ENCODE measurements at regions not wholly inside any gene's neighbourhood (a gene's known extent, or its start where the extent isn't known, plus 50 kb on each side); places are given as distances from the start of the nearest gene placed in this dataset.

DNA sequence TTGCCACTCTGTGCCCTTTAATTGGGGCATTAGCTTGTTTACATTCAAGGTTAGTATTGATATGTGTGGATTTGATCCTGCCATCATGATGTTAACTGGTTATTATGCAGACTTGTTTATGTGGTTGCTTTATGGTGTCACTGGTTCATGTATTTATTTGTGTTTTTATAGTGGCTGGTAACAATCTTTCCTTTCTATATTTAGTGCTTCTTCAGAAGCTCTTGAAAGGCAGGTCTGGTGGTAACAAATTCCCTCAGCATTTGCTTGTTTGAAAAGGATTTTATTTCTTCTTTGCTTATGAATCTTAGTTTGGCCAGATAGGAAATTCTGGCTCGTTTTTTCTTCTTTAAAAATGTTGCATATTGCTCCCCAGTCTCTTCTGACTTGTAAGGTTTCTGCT, 215.4 kb downstream of the ZC3H11B start:
- no peaks in the 10 kb centered on the region for H4K20me1 ChIP-seq (ENCODE audit: insufficient read depth, low read length)
- H3K79me2 ChIP-seq (ENCODE audit: insufficient read depth, low read length): no peaks in the 10 kb centered on the region
- no peak overlapping the region for H3K27ac ChIP-seq (ENCODE audit: low read length)
- no peak for DNase-seq
- no peak overlapping the region for H3K4me2 ChIP-seq (ENCODE audit: insufficient read depth, low read length)
- no peak for ATAC-seq (ENCODE audit: insufficient read depth, low read depth)
- H3K9ac ChIP-seq (ENCODE audit: low read depth, low read length): no peak overlapping the region
- no peaks in the 10 kb centered on the region for H3K9me3 ChIP-seq (ENCODE audit: insufficient read depth, low read length, severe bottlenecking)
- H3K4me3 ChIP-seq (ENCODE audit: low read depth in 1 of 2, low read length in 2 of 2): no peak overlapping the region
- TF ChIP-seq, protein P1, sequence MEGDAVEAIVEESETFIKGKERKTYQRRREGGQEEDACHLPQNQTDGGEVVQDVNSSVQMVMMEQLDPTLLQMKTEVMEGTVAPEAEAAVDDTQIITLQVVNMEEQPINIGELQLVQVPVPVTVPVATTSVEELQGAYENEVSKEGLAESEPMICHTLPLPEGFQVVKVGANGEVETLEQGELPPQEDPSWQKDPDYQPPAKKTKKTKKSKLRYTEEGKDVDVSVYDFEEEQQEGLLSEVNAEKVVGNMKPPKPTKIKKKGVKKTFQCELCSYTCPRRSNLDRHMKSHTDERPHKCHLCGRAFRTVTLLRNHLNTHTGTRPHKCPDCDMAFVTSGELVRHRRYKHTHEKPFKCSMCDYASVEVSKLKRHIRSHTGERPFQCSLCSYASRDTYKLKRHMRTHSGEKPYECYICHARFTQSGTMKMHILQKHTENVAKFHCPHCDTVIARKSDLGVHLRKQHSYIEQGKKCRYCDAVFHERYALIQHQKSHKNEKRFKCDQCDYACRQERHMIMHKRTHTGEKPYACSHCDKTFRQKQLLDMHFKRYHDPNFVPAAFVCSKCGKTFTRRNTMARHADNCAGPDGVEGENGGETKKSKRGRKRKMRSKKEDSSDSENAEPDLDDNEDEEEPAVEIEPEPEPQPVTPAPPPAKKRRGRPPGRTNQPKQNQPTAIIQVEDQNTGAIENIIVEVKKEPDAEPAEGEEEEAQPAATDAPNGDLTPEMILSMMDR (IDR thresholded peaks at IDR 0.05; ENCODE audit: borderline replicate concordance, extremely low read depth, low read length, poor library complexity, severe bottlenecking): no peak
- TF ChIP-seq EZH2 (IDR thresholded peaks at IDR 0.05; ENCODE audit: borderline replicate concordance, low read depth, low read length, severe bottlenecking): no peak
- no peak overlapping the region for H2AFZ ChIP-seq (ENCODE audit: low read depth, low read length)
- no peaks in the 10 kb centered on the region for H3K36me3 ChIP-seq (ENCODE audit: insufficient read depth, low read length)
- no peaks in the 10 kb centered on the region for H3K27me3 ChIP-seq (ENCODE audit: insufficient read depth, low read length, poor library complexity)
- no peaks in the 10 kb centered on the region for H3K4me1 ChIP-seq (ENCODE audit: insufficient read depth, low read length)

DNA sequence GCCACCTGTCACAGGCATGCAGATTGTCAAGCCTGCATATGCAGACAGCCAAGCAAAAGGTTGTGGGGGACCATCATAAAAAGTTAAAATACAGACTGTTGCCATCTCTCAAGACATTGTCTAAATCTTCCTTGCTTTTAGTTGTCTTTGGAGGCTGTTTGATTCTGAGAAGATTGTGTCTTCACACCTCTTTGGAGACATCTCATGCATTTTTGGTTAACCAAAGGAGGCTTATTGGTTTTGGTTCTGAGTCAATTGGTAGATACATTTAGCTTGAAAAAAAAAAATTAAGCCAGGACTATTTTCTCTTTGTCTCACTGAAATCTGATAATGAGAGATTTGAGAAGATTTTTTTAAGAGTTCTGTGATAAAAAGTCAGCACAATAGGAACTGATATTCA, 217.6 kb downstream of the LYPLAL1 start:
- Histone ChIP-seq H3K4me2 (ENCODE audit: insufficient read depth, low read length) (no peak overlapping the region), H3K9ac (ENCODE audit: low read depth, low read length) (no peak overlapping the region), H3K79me2 (ENCODE audit: insufficient read depth, low read length) (no peaks in the 10 kb centered on the region), H3K4me3 (ENCODE audit: low read depth in 1 of 2, low read length in 2 of 2) (no peak overlapping the region), H3K27ac (ENCODE audit: low read length) (no peak overlapping the region), H4K20me1 (ENCODE audit: insufficient read depth, low read length) (no peaks in the 10 kb centered on the region), H3K27me3 (ENCODE audit: insufficient read depth, low read length, poor library complexity) (no peaks in the 10 kb centered on the region), H2AFZ (ENCODE audit: low read depth, low read length) (no peak overlapping the region), H3K36me3 (ENCODE audit: insufficient read depth, low read length) (no peaks in the 10 kb centered on the region), H3K9me3 (ENCODE audit: insufficient read depth, low read length, severe bottlenecking) (no peaks in the 10 kb centered on the region), H3K4me1 (ENCODE audit: insufficient read depth, low read length) (no peaks in the 10 kb centered on the region)
- ATAC-seq (ENCODE audit: insufficient read depth, low read depth): no peak
- no peak for DNase-seq
- no peak for TF ChIP-seq EZH2 (IDR thresholded peaks at IDR 0.05; ENCODE audit: borderline replicate concordance, low read depth, low read length, severe bottlenecking)
- TF ChIP-seq, protein P1 (IDR thresholded peaks at IDR 0.05; ENCODE audit: borderline replicate concordance, extremely low read depth, low read length, poor library complexity, severe bottlenecking): no peak

DNA sequence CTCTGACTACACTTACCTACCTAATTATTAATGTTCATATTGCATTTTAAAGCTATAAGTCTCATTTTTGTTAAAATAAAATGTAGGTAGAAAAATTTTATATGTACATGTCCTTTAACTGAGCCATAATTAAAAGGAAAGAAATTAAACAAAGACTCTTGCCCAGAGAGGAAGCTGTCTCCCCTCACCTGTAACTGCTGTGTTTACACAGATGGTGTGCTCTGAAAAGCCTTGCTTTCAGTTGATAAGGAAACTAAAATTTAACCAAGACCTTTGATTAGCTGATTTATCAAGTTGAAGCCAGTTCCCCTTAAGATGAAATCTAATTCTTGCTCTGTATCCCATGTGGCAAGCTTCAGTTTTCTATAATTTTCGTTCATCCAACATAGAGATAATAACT, 213.5 kb downstream of the LYPLAL1 start:
- no peak overlapping the region for H3K27ac ChIP-seq (ENCODE audit: low read length)
- ATAC-seq (ENCODE audit: insufficient read depth, low read depth): no peak
- H3K36me3 ChIP-seq (ENCODE audit: insufficient read depth, low read length): no peaks in the 10 kb centered on the region
- H2AFZ ChIP-seq (ENCODE audit: low read depth, low read length): no peak overlapping the region
- TF ChIP-seq, protein P1 (IDR thresholded peaks at IDR 0.05; ENCODE audit: borderline replicate concordance, extremely low read depth, low read length, poor library complexity, severe bottlenecking): no peak
- H3K9ac ChIP-seq (ENCODE audit: low read depth, low read length): no peak overlapping the region
- no peak for DNase-seq
- no peaks in the 10 kb centered on the region for H3K27me3 ChIP-seq (ENCODE audit: insufficient read depth, low read length, poor library complexity)
- no peaks in the 10 kb centered on the region for H4K20me1 ChIP-seq (ENCODE audit: insufficient read depth, low read length)
- no peaks in the 10 kb centered on the region for H3K4me1 ChIP-seq (ENCODE audit: insufficient read depth, low read length)
- H3K9me3 ChIP-seq (ENCODE audit: insufficient read depth, low read length, severe bottlenecking): no peaks in the 10 kb centered on the region
- H3K79me2 ChIP-seq (ENCODE audit: insufficient read depth, low read length): no peaks in the 10 kb centered on the region
- no peak overlapping the region for H3K4me2 ChIP-seq (ENCODE audit: insufficient read depth, low read length)
- no peak overlapping the region for H3K4me3 ChIP-seq (ENCODE audit: low read depth in 1 of 2, low read length in 2 of 2)

All from DND-41 (cell line).